ENCODE measurements at regions not wholly inside any gene's neighbourhood (a gene's known extent, or its start where the extent isn't known, plus 50 kb on each side); places are given as distances from the start of the nearest gene placed in this dataset.
"Not testable (repeated sequence)": the region's sequence is repeated elsewhere in the genome, so short reads cannot be mapped to it uniquely, and the experiment has no call there.

- Histone ChIP-seq H3K27me3 (replicated peaks) (no peaks in the 10 kb centered on the region), H3K36me3 (no peaks in the 10 kb centered on the region), H3K27ac (no peak overlapping the region), H3K4me3 (no peak overlapping the region), H3K9me3 (replicated peaks) (no peaks in the 10 kb centered on the region), H3K4me1 (replicated peaks) (no peaks in the 10 kb centered on the region)
- no peak for DNase-seq (ENCODE audit: low read depth in 1 of 2, low spot score in 2 of 2)
These were observed 126.9 kb downstream of the CXCL12 start for GRCh38 chr10:44258019-44258418.

DNA sequence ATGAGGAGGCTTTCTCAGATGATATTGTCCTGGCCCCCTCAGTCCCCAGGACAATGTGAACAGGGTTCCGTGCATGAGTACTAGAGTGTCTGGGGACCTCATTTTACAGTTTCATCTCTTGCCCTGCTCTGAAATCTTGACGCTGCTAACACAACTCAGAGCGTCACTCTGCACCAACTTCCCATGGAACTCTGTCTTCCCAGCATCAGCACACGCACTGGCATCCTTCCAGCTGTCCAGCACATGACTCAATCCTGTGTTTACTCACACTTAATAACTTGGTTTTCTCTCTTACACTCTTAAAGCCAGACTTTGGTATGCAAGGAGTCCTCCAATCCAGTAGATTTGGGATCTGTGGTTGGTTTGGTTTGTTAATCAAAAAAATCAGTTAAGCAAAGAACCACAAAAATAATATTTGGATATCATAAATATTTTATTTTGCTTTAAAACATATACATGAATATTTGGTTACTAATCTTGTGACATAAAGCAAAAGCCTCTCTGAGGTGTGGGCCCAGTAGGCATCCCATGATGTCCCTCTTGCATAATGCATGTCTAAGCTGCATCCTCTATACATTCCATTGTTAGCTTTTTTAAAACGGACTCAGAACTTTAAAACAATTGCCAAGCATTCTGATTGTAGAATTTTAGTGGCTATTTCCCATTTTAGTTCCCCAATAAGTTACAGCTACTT lies 131.0 kb downstream of the CXCL12 start:
- DNase-seq (ENCODE audit: low read depth in 1 of 2, low spot score in 2 of 2) = no peak
- no peaks in the 10 kb centered on the region for H3K9me3 ChIP-seq (replicated peaks)
- no peaks in the 10 kb centered on the region for H3K27me3 ChIP-seq (replicated peaks)
- no peaks in the 10 kb centered on the region for H3K4me1 ChIP-seq (replicated peaks)
- H3K27ac ChIP-seq = no peak overlapping the region
- no peak overlapping the region for H3K4me3 ChIP-seq
- no peaks in the 10 kb centered on the region for H3K36me3 ChIP-seq

DNA sequence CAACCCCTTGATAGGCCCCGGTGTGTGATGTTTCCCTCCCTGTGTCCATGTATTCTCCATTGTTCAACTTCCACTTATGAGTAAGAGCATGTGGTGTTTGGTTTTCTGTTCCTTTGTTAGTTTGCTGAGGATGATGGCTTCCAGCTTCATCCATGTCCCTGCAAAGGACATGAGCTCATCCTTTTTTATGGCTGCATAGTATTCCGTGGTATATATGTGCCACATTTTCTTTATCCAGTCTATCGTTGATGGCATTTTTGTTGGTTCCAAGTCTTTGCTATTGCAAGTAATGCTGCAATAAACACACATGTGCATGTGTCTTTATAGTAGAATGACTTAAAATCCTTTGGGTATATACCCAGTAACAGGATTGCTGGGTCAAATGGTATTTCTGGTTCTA lies 132.3 kb downstream of the CXCL12 start:
- not testable (repeated sequence) for H3K36me3 ChIP-seq; H3K9me3 ChIP-seq (replicated peaks); H3K4me1 ChIP-seq (replicated peaks); DNase-seq (ENCODE audit: low read depth in 1 of 2, low spot score in 2 of 2); H3K27ac ChIP-seq; H3K27me3 ChIP-seq (replicated peaks); H3K4me3 ChIP-seq

- not testable (repeated sequence) for H3K27ac ChIP-seq; H3K4me1 ChIP-seq (replicated peaks); H3K27me3 ChIP-seq (replicated peaks); DNase-seq (ENCODE audit: low read depth in 1 of 2, low spot score in 2 of 2); H3K4me3 ChIP-seq; H3K9me3 ChIP-seq (replicated peaks); H3K36me3 ChIP-seq
These were observed 135.0 kb downstream of the CXCL12 start for GRCh38 chr10:44249933-44250332.

DNA sequence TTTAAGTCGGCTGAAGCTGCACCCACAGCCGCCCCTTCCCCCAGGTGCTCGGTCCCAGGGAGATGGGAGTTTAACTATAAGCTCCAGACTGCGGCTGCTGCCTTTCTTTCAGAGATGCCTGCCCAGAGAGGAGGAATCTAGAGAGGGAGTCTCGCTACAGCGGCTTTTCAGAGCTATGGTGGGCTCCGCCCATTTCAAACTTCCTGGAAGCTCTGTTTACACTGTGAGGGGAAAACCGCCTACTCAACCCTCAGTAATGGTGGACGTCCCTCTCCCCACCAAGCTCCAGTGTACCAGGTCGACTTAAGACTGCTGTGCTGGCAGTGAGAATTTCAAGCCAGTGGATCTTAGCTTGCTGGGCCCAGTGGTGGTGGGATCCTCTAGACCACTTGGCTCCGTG lies 135.4 kb downstream of the CXCL12 start:
- Histone ChIP-seq H3K4me3 (no peak overlapping the region), H3K9me3 (replicated peaks) (no peaks in the 10 kb centered on the region), H3K4me1 (replicated peaks) (no peaks in the 10 kb centered on the region), H3K27me3 (replicated peaks) (no peaks in the 10 kb centered on the region), H3K27ac (no peak overlapping the region), H3K36me3 (no peaks in the 10 kb centered on the region)
- no peak for DNase-seq (ENCODE audit: low read depth in 1 of 2, low spot score in 2 of 2)

GRCh38 chr10:44246700-44247099 lies 138.2 kb downstream of the CXCL12 start:
- H3K27me3 ChIP-seq (replicated peaks); H3K4me1 ChIP-seq (replicated peaks); H3K36me3 ChIP-seq; DNase-seq (ENCODE audit: low read depth in 1 of 2, low spot score in 2 of 2); H3K4me3 ChIP-seq; H3K9me3 ChIP-seq (replicated peaks); H3K27ac ChIP-seq: not testable (repeated sequence)

GRCh38 chr10:44246287-44246686 lies 138.6 kb downstream of the CXCL12 start:
- DNase-seq (ENCODE audit: low read depth in 1 of 2, low spot score in 2 of 2); H3K9me3 ChIP-seq (replicated peaks); H3K27me3 ChIP-seq (replicated peaks): not testable (repeated sequence)

DNA sequence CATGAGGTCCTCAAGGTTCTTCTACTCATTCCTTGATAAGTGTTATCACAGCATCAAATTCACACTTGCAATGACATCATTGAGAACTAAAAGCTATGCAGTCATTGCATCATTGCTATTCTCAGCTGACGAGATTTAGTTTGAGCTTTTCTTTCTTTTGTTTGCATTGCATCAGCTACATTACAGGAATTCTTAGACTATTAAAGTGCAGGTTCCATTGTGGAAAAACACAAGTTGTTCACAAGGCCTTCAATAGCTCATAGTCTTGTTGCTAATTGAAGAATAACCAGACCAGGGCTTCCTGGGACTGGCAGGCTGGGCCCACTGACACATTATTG lies 139.3 kb downstream of the CXCL12 start:
- DNase-seq (ENCODE audit: low read depth in 1 of 2, low spot score in 2 of 2) = no peak
- H3K27me3 ChIP-seq (replicated peaks) = no peaks in the 10 kb centered on the region
- H3K4me3 ChIP-seq = no peak overlapping the region
- H3K36me3 ChIP-seq = no peaks in the 10 kb centered on the region
- no peak overlapping the region for H3K27ac ChIP-seq
- H3K9me3 ChIP-seq (replicated peaks) = no peaks in the 10 kb centered on the region
- no peaks in the 10 kb centered on the region for H3K4me1 ChIP-seq (replicated peaks)

More at GRCh38 chr10:44246287-44246686, 138.6 kb downstream of the CXCL12 start:
- H3K27ac ChIP-seq; H3K36me3 ChIP-seq; H3K4me3 ChIP-seq; H3K4me1 ChIP-seq (replicated peaks): not testable (repeated sequence)

GRCh38 chr10:44244745-44245600 lies 139.9 kb downstream of the CXCL12 start:
- DNase-seq (ENCODE audit: low read depth in 1 of 2, low spot score in 2 of 2) = no peak
- Histone ChIP-seq H3K27me3 (replicated peaks) (no peaks in the 10 kb centered on the region), H3K4me3 (no peak overlapping the region), H3K36me3 (no peaks in the 10 kb centered on the region), H3K4me1 (replicated peaks) (no peaks in the 10 kb centered on the region), H3K9me3 (replicated peaks) (no peaks in the 10 kb centered on the region), H3K27ac (no peak overlapping the region)

GRCh38 chr10:44243851-44244510 lies 140.9 kb downstream of the CXCL12 start:
- no peaks in the 10 kb centered on the region for H3K9me3 ChIP-seq (replicated peaks)
- H3K4me3 ChIP-seq = no peak overlapping the region
- H3K27me3 ChIP-seq (replicated peaks) = no peaks in the 10 kb centered on the region
- DNase-seq (ENCODE audit: low read depth in 1 of 2, low spot score in 2 of 2) = no peak
- H3K4me1 ChIP-seq (replicated peaks) = no peaks in the 10 kb centered on the region
- no peak overlapping the region for H3K27ac ChIP-seq
- no peaks in the 10 kb centered on the region for H3K36me3 ChIP-seq

DNA sequence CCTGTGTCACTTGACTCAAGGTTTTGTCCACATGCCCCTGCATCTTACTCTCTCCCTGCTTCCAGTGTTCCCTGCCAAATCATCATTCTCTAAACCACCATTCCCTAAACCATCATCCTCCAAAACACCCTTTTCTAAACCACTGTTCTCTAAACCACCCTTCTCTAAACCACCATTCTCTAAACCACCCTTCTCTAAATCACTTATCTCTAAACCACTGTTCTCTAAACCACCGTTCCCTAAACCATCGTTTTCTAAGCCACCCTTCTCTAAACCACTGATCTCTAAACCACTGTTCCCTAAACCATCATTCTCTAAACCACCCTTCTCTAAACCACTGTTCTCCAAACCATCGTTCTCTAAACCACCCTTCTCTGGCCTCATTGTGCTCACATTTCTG lies 142.1 kb downstream of the CXCL12 start:
- DNase-seq (ENCODE audit: low read depth in 1 of 2, low spot score in 2 of 2) = no peak

DNA sequence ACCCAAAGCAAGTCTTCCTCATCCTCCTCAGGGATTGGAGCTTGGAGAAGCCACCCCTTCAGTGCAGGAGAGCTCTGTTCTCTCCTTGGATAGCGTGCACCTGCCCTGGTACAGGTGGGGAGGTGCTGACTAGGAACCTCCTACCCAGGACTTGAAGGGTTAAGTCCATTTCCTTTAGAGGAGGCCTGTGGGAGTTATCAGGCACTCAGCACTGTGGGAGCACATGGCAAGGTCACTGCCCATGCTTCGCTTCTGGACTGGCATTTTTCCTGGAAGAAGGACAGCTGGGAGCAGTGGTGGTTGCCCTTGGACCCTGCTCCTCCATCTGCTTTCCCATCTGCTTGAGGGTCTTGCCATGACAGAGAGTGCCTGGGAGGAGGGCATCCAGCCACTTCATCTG lies 142.8 kb downstream of the CXCL12 start:
- H3K4me1 ChIP-seq (replicated peaks) = no peaks in the 10 kb centered on the region
- no peak for DNase-seq (ENCODE audit: low read depth in 1 of 2, low spot score in 2 of 2)
- no peak overlapping the region for H3K27ac ChIP-seq
- H3K9me3 ChIP-seq (replicated peaks) = no peaks in the 10 kb centered on the region
- no peaks in the 10 kb centered on the region for H3K36me3 ChIP-seq
- no peaks in the 10 kb centered on the region for H3K27me3 ChIP-seq (replicated peaks)
- H3K4me3 ChIP-seq = no peak overlapping the region

More for the DNA sequence above, 142.1 kb downstream of the CXCL12 start:
- no peak overlapping the region for H3K27ac ChIP-seq
- no peak overlapping the region for H3K4me3 ChIP-seq
- no peaks in the 10 kb centered on the region for H3K9me3 ChIP-seq (replicated peaks)
- H3K27me3 ChIP-seq (replicated peaks) = no peaks in the 10 kb centered on the region
- H3K4me1 ChIP-seq (replicated peaks) = no peaks in the 10 kb centered on the region
- H3K36me3 ChIP-seq = no peaks in the 10 kb centered on the region

- H3K9me3 ChIP-seq (replicated peaks) = no peaks in the 10 kb centered on the region
- H3K27ac ChIP-seq = no peak overlapping the region
- DNase-seq (ENCODE audit: low read depth in 1 of 2, low spot score in 2 of 2) = no peak
These were observed 144.2 kb downstream of the CXCL12 start for GRCh38 chr10:44240584-44241205.

DNA sequence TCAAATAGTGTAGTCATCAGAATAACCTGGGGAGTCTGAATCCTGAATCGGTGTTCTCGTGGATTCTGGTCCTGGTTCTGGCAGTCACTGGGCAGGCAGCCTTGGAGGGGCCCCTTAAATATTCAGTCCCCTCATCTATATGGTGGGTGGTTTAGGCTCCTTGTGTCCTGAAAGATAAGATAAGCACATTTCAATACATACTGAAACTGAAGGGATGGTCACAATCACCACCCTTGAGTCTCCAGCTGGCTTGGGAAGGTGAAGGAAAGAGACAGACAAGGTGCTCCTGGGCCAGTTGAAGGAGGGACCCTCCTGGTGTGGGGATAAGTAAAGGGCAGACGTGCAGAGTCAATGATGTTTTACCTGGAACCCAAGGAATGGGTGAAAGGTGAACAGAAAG lies 146.7 kb downstream of the CXCL12 start:
- no peaks in the 10 kb centered on the region for H3K4me1 ChIP-seq (replicated peaks)
- H3K9me3 ChIP-seq (replicated peaks) = no peaks in the 10 kb centered on the region; the same call in 1 of the 2 replicates
- no peak for DNase-seq (ENCODE audit: low read depth in 1 of 2, low spot score in 2 of 2)
- no peaks in the 10 kb centered on the region for H3K27me3 ChIP-seq (replicated peaks)
- no peak overlapping the region for H3K27ac ChIP-seq
- no peak overlapping the region for H3K4me3 ChIP-seq
- no peaks in the 10 kb centered on the region for H3K36me3 ChIP-seq

More at GRCh38 chr10:44240584-44241205, 144.2 kb downstream of the CXCL12 start:
- H3K4me1 ChIP-seq (replicated peaks) = no peaks in the 10 kb centered on the region
- no peaks in the 10 kb centered on the region for H3K36me3 ChIP-seq
- H3K27me3 ChIP-seq (replicated peaks) = no peaks in the 10 kb centered on the region
- H3K4me3 ChIP-seq = no peak overlapping the region

Data from SJSA1 (cell line).